Spleen (tissue), 11 donors: ENCODE measurements at regions not wholly inside any gene's neighbourhood (a gene's known extent, or its start where the extent isn't known, plus 50 kb on each side); places are given as distances from the start of the nearest gene placed in this dataset.

Experiments
- DNase-seq: peaks from one replicate; pipeline ENCODE4 v3.0.0-alpha.2; 2020
- H3K27ac ChIP-seq, 8 donors: fragments of 200-600 bp; sonication (generic) in 7 of 8; 1 replicate in 4 of 8; 2 replicates in 4 of 8; pipeline versions ENCODE4 v1.5.0 to v1.8.0; 2016 to 2021; ENCODE audit warnings: inconsistent platforms in 4 of 8, mild to moderate bottlenecking in 4 of 8, moderate library complexity in 1 of 8
- H3K27me3 ChIP-seq, 7 donors: fragments of 200-600 bp; sonication (generic) in 6 of 7; replicated peaks in 1 of 7; 1 replicate in 4 of 7; 2 replicates in 3 of 7; pipeline versions ENCODE4 v1.5.0 to v1.8.0; 2016 to 2021; ENCODE audit warnings: inconsistent platforms in 3 of 7, mild to moderate bottlenecking in 1 of 7
- H3K36me3 ChIP-seq, 6 donors: fragments of 200-600 bp; sonication (generic) in 5 of 6; 1 replicate in 4 of 6; 2 replicates in 2 of 6; pipeline versions ENCODE4 v1.5.0 to v1.8.0; 2016 to 2021; ENCODE audit warnings: inconsistent platforms in 2 of 6
- H3K4me1 ChIP-seq, 6 donors: fragments of 200-600 bp; sonication (generic) in 5 of 6; 1 replicate in 3 of 6; 2 replicates in 3 of 6; pipeline versions ENCODE4 v1.5.0 to v1.8.0; 2016 to 2021; ENCODE audit warnings: inconsistent platforms in 3 of 6
- H3K4me3 ChIP-seq, 8 donors: fragments of 200-600 bp; sonication (generic) in 7 of 8; 1 replicate in 4 of 8; 2 replicates in 4 of 8; pipeline versions ENCODE4 v1.5.0 to v1.8.0; 2016 to 2021; ENCODE audit warnings: inconsistent platforms in 4 of 8, mild to moderate bottlenecking in 4 of 8, moderate library complexity in 2 of 8
- H3K9me3 ChIP-seq, 8 donors: fragments of 200-600 bp; sonication (generic) in 7 of 8; 1 replicate in 4 of 8; 2 replicates in 4 of 8; pipeline versions ENCODE4 v1.5.0 to v1.8.0; 2016 to 2021; ENCODE audit warnings: inconsistent platforms in 4 of 8
- CTCF ChIP-seq, 11 experiments: fragments of 200-600 bp in 7 of 11; fragments of 450-650 bp in 4 of 11; sonication (generic) in 4 of 11; IDR thresholded peaks in 8 of 11; conservative IDR thresholded peaks in 3 of 11; 1 replicate in 7 of 11; 2 replicates in 4 of 11; pipeline versions ENCODE4 v1.4.0 to v1.8.0; 2016 to 2021; ENCODE audit warnings: antibody characterized with exemption in 11 of 11, inconsistent platforms in 4 of 11, mild to moderate bottlenecking in 1 of 11
- POLR2A ChIP-seq, 3 donors: fragments of 450-650 bp; IDR thresholded peaks; one replicate each; pipeline ENCODE4 v1.5.1; 2017; ENCODE audit warnings: antibody characterized with exemption in 3 of 3, mild to moderate bottlenecking in 1 of 3
- POLR2AphosphoS5 ChIP-seq, 3 donors: sonication (generic); formaldehyde crosslinking; IDR thresholded peaks; one replicate each; pipeline ENCODE4 v1.5.1; 2017; ENCODE audit warnings: antibody characterized with exemption in 3 of 3
- WGBS, 5 donors: extraction: QIAGEN DNeasy Blood & Tissue Kit in 3 of 5; methylation state at CpG; one replicate each; pipeline versions ENCODE4 v1.1.5 to v1.1.7; 2013 to 2018; 5-methylcytosine and 5-hydroxymethylcytosine counted together
- intact Hi-C: fragments of 100-400 bp; cut with DNase I; formaldehyde crosslinking; loops from one replicate; pipeline ENCODE4 v1.15.0; 2023; ENCODE audit warnings: low total_unique reads
- donor health status: healthy with polysubstance abuse.
- donor health status: DM: no; HTN: no; CAD: no; lungs with moderate emphysema.
- donor health status: DM: no; HTN: no; CAD: no.
- donor health status: Bipolar disorder and iron deficiency.
- donor health status: healthy.
- donor health status: DM: no; HTN: no; CAD: no.
- donor health status: DM: yes; HTN: yes; CAD: no.

DNA sequence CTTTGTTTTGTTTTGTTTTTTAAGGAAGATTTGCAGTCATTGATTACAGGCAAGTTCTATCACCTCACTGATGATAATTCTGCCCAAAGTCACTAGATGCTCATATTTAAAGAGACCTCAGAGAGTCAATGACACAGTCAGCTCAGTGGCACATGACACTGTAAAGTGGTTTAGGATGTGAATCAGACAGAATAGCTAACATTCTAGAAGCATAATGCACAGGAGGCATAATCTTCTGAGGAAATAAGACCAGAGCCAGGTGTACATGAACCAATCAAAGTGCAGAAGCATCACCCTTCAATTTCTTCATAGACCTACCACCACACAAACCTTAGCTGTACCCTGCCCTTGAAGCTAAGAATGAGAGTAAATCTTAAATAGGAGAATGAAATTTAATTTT, 268.5 kb downstream of the BRINP2 start:
- H3K9me3 ChIP-seq = no peaks in the 10 kb centered on the region
- intact Hi-C loops = no loop called here
- no peak for DNase-seq
- no peak for TF ChIP-seq POLR2A (IDR thresholded peaks at IDR 0.05)
- no peak for TF ChIP-seq CTCF (IDR thresholded peaks at IDR 0.05 in 8 of 11, conservative IDR thresholded peaks at IDR 0.05 in 3 of 11)
- no peak for TF ChIP-seq POLR2AphosphoS5 (IDR thresholded peaks at IDR 0.05)
- H3K4me1 ChIP-seq = no peaks in the 10 kb centered on the region
- H3K27me3 ChIP-seq = no peaks in the 10 kb centered on the region
- no peak overlapping the region for H3K27ac ChIP-seq
- no peaks in the 10 kb centered on the region for H3K36me3 ChIP-seq
- H3K4me3 ChIP-seq = no peak overlapping the region

DNA sequence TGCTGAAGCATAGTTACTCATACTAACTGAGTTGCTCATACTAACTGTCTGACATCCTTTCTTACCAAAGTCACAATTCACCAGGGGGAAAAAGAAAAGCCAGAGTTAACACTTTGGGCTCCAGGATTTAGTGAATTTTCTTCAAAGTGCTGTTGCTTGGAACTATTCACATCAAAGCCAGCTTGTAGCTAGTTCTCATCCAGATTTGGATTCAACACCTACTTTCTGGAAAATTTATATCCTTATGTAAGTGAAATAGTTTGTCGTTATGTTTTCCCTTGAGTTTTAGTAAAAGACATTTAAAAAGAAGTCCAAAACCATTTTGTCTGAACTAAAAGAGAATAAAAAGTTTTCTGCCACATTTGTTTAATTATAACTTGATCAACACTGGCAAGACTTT, 264.6 kb downstream of the BRINP2 start:
- Histone ChIP-seq H3K4me3 (no peak overlapping the region), H3K4me1 (no peaks in the 10 kb centered on the region), H3K9me3 (no peaks in the 10 kb centered on the region), H3K27ac (no peak overlapping the region), H3K36me3 (no peaks in the 10 kb centered on the region), H3K27me3 (no peaks in the 10 kb centered on the region)
- DNase-seq = no peak
- WGBS, 5 donors = 90 to 98% (median 96%) methylated on average over 1 of the region's 1 CpG
- TF ChIP-seq POLR2AphosphoS5 (IDR thresholded peaks at IDR 0.05) (no peak), POLR2A (IDR thresholded peaks at IDR 0.05) (no peak), CTCF (IDR thresholded peaks at IDR 0.05 in 8 of 11, conservative IDR thresholded peaks at IDR 0.05 in 3 of 11) (no peak)
- intact Hi-C loops = no loop called here

DNA sequence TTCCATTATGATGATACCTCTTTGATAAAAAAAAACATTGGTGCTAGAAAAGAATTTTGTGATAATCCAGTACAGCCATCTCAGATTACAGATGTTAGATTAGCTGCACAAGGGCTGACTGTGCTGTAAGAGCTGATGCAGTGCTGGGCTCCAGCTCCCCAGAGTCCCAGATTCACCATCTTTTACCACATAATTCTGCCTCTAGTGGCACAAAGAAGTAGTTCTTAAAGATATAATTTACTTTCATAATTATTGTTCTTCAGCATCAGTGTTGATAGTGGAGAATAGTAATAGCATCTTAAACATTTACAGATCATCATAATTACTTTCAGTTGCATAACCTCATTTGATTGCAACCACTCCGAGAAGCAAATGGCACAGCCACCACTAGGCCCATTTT, 262.1 kb downstream of the BRINP2 start:
- no peak overlapping the region for H3K4me3 ChIP-seq
- TF ChIP-seq POLR2A (IDR thresholded peaks at IDR 0.05) (no peak), POLR2AphosphoS5 (IDR thresholded peaks at IDR 0.05) (no peak), CTCF (IDR thresholded peaks at IDR 0.05 in 8 of 11, conservative IDR thresholded peaks at IDR 0.05 in 3 of 11) (no peak)
- DNase-seq = no peak
- no peaks in the 10 kb centered on the region for H3K27me3 ChIP-seq
- intact Hi-C loops = no loop called here
- no peak overlapping the region for H3K27ac ChIP-seq
- H3K4me1 ChIP-seq = no peaks in the 10 kb centered on the region
- WGBS, 5 donors = 85 to 100% (median 89%) methylated on average over 1 of the region's 1 CpG
- H3K9me3 ChIP-seq = no peaks in the 10 kb centered on the region
- no peaks in the 10 kb centered on the region for H3K36me3 ChIP-seq

GRCh38 chr1:177431123-177431522, 260.4 kb downstream of the BRINP2 start:
- intact Hi-C loops = no loop called here
- Histone ChIP-seq H3K36me3 (no peaks in the 10 kb centered on the region), H3K4me1 (no peaks in the 10 kb centered on the region), H3K4me3 (no peak overlapping the region), H3K9me3 (no peaks in the 10 kb centered on the region), H3K27ac (no peak overlapping the region), H3K27me3 (no peaks in the 10 kb centered on the region)
- no peak for TF ChIP-seq CTCF (IDR thresholded peaks at IDR 0.05 in 8 of 11, conservative IDR thresholded peaks at IDR 0.05 in 3 of 11)
- no peak for TF ChIP-seq POLR2A (IDR thresholded peaks at IDR 0.05)
- TF ChIP-seq POLR2AphosphoS5 (IDR thresholded peaks at IDR 0.05) = no peak
- no peak for DNase-seq
- WGBS, 5 donors = 44 to 88% (median 81%) methylated on average over 1 of the region's 1 CpG
